Adipose tissue (tissue), 3 donors: ENCODE measurements at regions not wholly inside any gene's neighbourhood (a gene's known extent, or its start where the extent isn't known, plus 50 kb on each side); places are given as distances from the start of the nearest gene placed in this dataset.
"Not testable (repeated sequence)": the region's sequence is repeated elsewhere in the genome, so short reads cannot be mapped to it uniquely, and the experiment has no call there.

Source experiments
- H3K27ac ChIP-seq: one replicate; pipeline ENCODE4 v1.5.1; 2013; ENCODE audit warnings: low read depth, low read length
- WGBS, 3 donors: extraction: QIAGEN DNeasy Blood & Tissue Kit; methylation state at CpG; one replicate each; pipeline ENCODE4 v1.1.7; 2013; 5-methylcytosine and 5-hydroxymethylcytosine counted together
- donor health status: healthy with polysubstance abuse.
- donor health status: Bipolar disorder and iron deficiency.
- donor health status: healthy.

- 85 to 94% (median 92%) methylated on average over 7 of the region's 8 CpGs for WGBS, 3 donors
- H3K27ac ChIP-seq = not testable (repeated sequence)
These were observed 118.3 kb downstream of the LRRC37A3 start for GRCh38 chr17:64800987-64801386.

GRCh38 chr17:64800361-64800895 lies 118.8 kb downstream of the LRRC37A3 start:
- WGBS, 3 donors = 92 to 94% (median 93%) methylated on average over 13 to 21 of the region's 21 CpGs
- H3K27ac ChIP-seq = not testable (repeated sequence)

GRCh38 chr17:64799543-64800188 lies 119.6 kb downstream of the LRRC37A3 start:
- WGBS, 3 donors = 83 to 98% (median 91%) methylated on average over 5 to 9 of the region's 13 CpGs
- H3K27ac ChIP-seq = not testable (repeated sequence)

- H3K27ac ChIP-seq = not testable (repeated sequence)
- 83 to 92% (median 90%) methylated on average over 1 of the region's 1 CpG for WGBS, 3 donors
These were observed 120.3 kb downstream of the LRRC37A3 start for GRCh38 chr17:64798961-64799360.

GRCh38 chr17:64798489-64798790 lies 120.8 kb downstream of the LRRC37A3 start:
- WGBS, 3 donors = 36 to 90% (median 39%) methylated on average over 5 of the region's 5 CpGs
- H3K27ac ChIP-seq = not testable (repeated sequence)

GRCh38 chr17:64797746-64798488 lies 121.4 kb downstream of the LRRC37A3 start:
- 78 to 86% (median 84%) methylated on average over 10 to 12 of the region's 15 CpGs for WGBS, 3 donors

GRCh38 chr17:64795342-64795741 lies 123.9 kb downstream of the LRRC37A3 start:
- H3K27ac ChIP-seq = not testable (repeated sequence)
- WGBS, 3 donors = 91 to 94% methylated on average over 1 of the region's 1 CpG; no CpG with 5 or more reads in 1 of the 3 donors

More at GRCh38 chr17:64797746-64798488, 121.4 kb downstream of the LRRC37A3 start:
- H3K27ac ChIP-seq = not testable (repeated sequence)

GRCh38 chr17:64794548-64795274 lies 124.6 kb downstream of the LRRC37A3 start:
- WGBS, 3 donors = 68 to 83% (median 72%) methylated on average over 15 to 16 of the region's 16 CpGs
- H3K27ac ChIP-seq = not testable (repeated sequence)

GRCh38 chr17:64794113-64794512 lies 125.2 kb downstream of the LRRC37A3 start:
- not testable (repeated sequence) for H3K27ac ChIP-seq
- 71 to 91% (median 78%) methylated on average over 4 of the region's 4 CpGs for WGBS, 3 donors

GRCh38 chr17:64792793-64793575 lies 126.3 kb downstream of the LRRC37A3 start:
- WGBS, 3 donors = 42 to 81% (median 53%) methylated on average over 12 of the region's 12 CpGs

GRCh38 chr17:64792276-64792675 lies 127.0 kb downstream of the LRRC37A3 start:
- 87 to 97% (median 88%) methylated on average over 9 to 12 of the region's 12 CpGs for WGBS, 3 donors
- H3K27ac ChIP-seq = not testable (repeated sequence)

More at GRCh38 chr17:64792793-64793575, 126.3 kb downstream of the LRRC37A3 start:
- not testable (repeated sequence) for H3K27ac ChIP-seq

- 69 to 77% (median 70%) methylated on average over 4 to 5 of the region's 5 CpGs for WGBS, 3 donors
- H3K27ac ChIP-seq = not testable (repeated sequence)
These were observed 127.6 kb downstream of the LRRC37A3 start for GRCh38 chr17:64791691-64792090.

- 76 to 95% (median 83%) methylated on average over 12 of the region's 12 CpGs for WGBS, 3 donors
- H3K27ac ChIP-seq = not testable (repeated sequence)
These were observed 128.1 kb downstream of the LRRC37A3 start for GRCh38 chr17:64791226-64791625.

GRCh38 chr17:64790690-64791089 lies 128.6 kb upstream of the SMURF2 start:
- 74 to 85% (median 76%) methylated on average over 3 to 5 of the region's 5 CpGs for WGBS, 3 donors
- H3K27ac ChIP-seq = not testable (repeated sequence)

GRCh38 chr17:64790193-64790592 lies 128.1 kb upstream of the SMURF2 start:
- not testable (repeated sequence) for H3K27ac ChIP-seq

GRCh38 chr17:64789061-64789445 lies 126.9 kb upstream of the SMURF2 start:
- H3K27ac ChIP-seq = not testable (repeated sequence)
- WGBS, 3 donors = 85 to 88% (median 86%) methylated on average over 7 to 8 of the region's 8 CpGs

More at GRCh38 chr17:64790193-64790592, 128.1 kb upstream of the SMURF2 start:
- 94 to 95% (median 94%) methylated on average over 5 of the region's 5 CpGs for WGBS, 3 donors

- no peak overlapping the region for H3K27ac ChIP-seq
- 75 to 83% (median 81%) methylated on average over 9 to 10 of the region's 10 CpGs for WGBS, 3 donors
These were observed 126.4 kb upstream of the SMURF2 start for GRCh38 chr17:64788286-64789060.

- 79 to 85% (median 82%) methylated on average over 8 of the region's 8 CpGs for WGBS, 3 donors
These were observed 125.8 kb upstream of the SMURF2 start for GRCh38 chr17:64787921-64788271.

More at GRCh38 chr17:64787921-64788271, 125.8 kb upstream of the SMURF2 start:
- no peak overlapping the region for H3K27ac ChIP-seq
